C4-2B (cell line): ENCODE measurements at regions not wholly inside any gene's neighbourhood (a gene's known extent, or its start where the extent isn't known, plus 50 kb on each side); places are given as distances from the start of the nearest gene placed in this dataset.
"Not testable (repeated sequence)": the region's sequence is repeated elsewhere in the genome, so short reads cannot be mapped to it uniquely, and the experiment has no call there.

ENCODE experiments used
- H3K27ac ChIP-seq: fragments of 450-650 bp; 2 replicates; pipeline ENCODE4 v1.5.1; 2017
- CTCF ChIP-seq: fragments of 450-650 bp; conservative IDR thresholded peaks from 2 replicates; pipeline ENCODE4 v1.5.1; 2017; ENCODE audit warnings: mild to moderate bottlenecking
- ZFX ChIP-seq: fragments of 450-650 bp; IDR thresholded peaks from 2 replicates; pipeline ENCODE4 v1.6.1; 2017

DNA sequence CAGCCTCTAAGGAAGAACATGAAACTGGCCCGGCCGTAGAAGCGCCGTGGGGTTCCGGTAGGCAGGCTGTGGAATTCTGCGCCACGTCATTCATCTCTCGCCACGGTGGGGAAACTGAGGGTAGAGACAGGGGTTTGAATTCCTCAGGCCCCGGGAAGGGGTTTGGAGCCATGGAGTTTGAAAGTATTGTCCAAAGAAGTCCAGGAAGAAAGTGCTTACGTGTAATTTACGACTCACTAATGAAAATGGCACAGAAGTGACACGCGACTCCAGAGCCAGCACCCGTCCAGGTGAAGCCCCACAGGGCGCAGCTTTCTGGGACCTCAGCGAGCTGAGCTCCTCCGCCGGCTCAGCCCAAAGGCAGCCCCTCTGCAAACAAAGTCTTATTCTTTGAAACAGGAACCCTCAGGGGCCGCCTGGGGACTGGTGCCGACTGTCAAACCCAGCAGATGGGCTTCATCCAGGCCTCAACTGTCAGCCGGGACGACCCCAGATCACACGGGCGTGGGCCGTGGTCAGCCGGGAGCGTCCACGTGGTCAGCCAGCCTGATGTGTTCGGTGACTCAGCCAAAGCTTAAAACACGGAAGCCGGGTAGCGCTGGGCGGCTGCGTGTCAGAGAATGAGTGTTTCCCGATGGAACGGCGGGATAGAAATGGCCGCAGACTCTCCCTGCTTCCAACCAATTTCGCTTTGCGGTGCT lies 200.0 kb downstream of the LAT start:
- not testable (repeated sequence) for H3K27ac ChIP-seq

DNA sequence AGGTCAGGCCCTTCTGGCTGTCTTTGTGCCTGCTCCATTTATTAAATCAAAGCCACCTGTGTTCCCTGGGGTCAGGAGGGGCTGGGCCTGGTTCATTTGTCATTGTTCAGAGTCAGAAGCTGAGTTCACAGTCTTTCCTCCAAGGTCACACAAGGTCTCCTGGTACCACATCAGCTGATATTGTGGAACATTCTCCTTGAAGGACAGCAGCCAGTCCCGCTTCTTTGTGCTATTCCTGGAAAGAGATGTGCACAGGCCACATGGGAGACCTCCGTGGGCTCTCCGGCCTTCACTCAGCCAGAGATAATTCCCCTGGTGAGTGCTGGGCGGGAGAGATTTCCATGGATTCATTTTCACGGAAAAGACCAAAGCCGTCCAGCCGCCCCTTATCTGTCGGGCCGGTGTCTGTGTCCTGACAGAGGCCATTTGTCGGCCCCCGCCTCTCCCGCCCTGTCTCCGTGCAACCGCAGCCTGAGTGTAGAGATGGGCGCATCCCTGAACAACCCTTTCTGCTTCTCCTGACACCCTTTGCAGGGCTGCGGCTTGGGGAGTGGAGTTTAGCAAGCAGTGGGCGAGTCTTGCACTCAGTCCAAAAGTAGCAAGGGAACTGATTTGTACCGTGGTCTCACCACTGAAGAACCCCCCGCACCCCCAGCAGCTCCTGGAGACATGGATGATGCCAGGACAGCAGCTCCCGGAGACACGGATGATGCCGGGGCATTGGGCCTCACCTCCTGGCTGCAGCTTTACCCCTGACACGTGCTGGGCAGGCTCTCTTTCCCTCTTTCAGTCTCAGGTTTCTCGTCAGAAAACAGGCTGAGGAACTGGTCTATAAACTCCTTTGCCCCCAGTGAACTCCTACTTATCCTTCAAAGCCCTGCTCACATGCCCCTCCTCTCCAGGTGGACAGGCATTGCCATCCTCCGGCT lies 198.4 kb downstream of the LAT start:
- H3K27ac ChIP-seq: not testable (repeated sequence)

DNA sequence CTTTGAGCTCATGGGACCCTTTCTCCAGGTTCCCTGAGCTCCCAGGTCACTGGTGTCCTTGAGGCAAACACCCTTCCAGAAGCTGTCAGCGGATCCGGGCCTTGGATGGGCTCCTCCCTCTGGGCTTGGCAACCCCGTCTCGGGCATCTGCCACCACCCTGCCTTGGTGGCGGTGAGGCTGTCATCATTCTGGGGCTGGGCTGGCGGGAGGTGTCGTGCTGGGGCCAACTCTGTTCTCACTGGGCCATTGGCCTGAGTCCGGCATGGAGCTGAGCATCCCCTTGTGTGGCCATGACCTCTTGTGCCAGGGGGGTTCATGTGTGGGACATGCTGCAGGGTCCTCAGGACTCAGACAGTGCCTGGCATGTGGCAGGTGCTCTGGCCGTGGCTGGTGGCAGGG lies 197.6 kb downstream of the LAT start:
- TF ChIP-seq ZFX: no peak
- TF ChIP-seq CTCF: no peak
- H3K27ac ChIP-seq: no peak overlapping the region

DNA sequence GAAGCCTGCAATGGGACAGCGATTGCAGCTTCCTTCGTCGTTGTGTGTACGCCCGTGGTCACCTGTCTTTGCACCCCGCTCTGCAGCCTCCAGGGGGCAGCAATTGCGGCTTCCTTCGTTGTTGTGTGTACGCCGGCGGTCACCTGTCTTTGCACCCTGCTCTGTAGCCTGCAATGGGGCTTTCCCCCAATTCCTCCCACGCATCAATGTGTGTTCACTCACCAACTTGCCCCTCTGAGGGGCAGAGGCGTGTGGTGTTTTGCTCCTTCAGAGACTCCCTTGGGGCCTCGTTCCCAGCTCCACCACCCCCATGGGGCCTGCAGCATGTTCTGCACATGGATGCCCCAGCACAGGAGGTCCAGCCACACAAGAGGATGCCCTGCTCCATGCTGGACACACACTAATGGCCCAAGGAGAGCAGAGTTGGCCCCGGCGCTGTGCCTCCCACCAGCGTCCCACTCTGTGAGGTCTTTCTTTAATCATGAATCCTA lies 197.1 kb downstream of the LAT start:
- peak; percentile 79 for TF ChIP-seq CTCF
- not testable (repeated sequence) for H3K27ac ChIP-seq

DNA sequence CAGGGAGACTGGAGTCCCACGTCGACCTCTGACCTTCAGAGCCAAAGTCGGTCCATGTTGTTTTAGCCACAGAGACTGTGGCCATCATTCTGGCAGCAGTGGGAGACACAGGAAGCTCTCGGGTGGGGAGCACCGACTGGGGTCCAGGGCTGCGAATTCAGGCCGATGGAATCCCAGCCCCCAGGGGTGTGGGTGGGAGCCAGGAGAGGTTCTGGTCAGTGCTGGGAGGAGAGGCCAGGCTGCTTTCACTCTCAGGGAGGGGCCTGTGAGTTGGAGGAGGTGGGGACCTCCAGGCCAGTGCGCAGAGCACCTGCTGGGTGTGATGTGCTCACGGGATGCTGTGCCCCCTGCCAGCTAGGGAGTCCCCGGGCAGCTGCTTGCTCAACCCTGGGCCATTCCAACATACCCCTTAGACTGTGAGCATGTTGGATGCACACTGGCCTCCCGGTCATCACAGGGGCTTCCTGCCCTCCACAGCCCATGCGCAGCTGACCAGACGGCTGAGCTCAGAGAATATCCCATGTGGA lies 196.5 kb downstream of the LAT start:
- H3K27ac ChIP-seq: not testable (repeated sequence)

DNA sequence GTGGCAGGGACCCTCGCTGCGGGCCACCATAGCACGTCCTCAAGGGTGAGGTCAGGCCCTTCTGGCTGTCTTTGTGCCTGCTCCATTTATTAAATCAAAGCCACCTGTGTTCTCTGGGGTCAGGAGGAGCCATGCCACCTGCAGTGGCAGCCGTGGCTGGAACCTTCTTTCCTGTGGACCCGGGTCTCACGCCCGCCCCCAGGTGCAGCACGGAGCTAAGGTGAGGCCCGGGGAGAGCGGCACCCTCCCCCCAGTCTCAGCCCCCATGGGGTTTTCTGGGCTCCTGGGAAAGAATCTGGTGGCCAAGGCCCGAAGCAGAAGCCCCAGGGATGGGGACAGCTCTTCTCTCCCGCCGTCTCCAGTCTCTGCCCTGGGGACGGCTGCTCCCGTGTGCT lies 195.4 kb downstream of the LAT start:
- not testable (repeated sequence) for H3K27ac ChIP-seq

DNA sequence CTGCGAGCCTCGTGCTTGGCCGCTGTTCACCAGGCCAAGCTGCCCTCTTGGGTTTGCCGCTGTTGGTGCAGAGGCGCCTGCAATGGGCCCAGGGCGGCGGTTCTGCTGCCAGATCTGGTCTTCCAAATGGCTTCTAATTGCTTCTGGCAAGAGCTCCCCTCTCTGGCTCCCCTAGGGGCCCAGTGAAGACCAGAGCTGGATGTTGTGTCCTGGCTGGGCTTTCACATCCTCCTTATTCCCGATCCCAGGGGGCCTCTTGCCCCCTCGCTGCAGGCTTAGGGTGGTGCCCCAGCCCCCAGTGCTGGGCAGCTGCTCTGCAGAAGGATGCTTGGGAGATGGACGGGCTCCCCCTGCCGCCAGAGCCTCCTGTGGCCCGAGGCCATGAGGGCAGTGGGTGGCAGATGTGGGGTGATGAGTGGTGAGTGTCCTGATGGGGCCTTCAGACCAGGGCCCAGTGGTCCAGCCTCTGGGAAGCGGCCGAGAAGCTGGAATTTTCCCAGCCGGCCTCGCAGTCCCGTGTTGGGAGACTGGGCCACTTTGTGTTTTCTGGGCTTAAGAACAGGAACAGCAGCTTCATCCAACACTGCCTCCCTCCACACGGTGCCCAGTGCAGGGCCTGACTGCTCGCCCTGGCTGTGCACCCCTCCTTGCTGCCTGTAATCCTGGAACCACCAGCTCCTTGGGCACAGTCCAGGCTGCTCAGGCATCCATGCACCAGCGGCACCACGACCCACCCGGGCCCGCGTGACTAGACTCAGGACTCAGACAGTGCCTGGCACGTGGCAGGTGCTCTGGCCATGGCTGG lies 194.8 kb downstream of the LAT start:
- not testable (repeated sequence) for H3K27ac ChIP-seq

DNA sequence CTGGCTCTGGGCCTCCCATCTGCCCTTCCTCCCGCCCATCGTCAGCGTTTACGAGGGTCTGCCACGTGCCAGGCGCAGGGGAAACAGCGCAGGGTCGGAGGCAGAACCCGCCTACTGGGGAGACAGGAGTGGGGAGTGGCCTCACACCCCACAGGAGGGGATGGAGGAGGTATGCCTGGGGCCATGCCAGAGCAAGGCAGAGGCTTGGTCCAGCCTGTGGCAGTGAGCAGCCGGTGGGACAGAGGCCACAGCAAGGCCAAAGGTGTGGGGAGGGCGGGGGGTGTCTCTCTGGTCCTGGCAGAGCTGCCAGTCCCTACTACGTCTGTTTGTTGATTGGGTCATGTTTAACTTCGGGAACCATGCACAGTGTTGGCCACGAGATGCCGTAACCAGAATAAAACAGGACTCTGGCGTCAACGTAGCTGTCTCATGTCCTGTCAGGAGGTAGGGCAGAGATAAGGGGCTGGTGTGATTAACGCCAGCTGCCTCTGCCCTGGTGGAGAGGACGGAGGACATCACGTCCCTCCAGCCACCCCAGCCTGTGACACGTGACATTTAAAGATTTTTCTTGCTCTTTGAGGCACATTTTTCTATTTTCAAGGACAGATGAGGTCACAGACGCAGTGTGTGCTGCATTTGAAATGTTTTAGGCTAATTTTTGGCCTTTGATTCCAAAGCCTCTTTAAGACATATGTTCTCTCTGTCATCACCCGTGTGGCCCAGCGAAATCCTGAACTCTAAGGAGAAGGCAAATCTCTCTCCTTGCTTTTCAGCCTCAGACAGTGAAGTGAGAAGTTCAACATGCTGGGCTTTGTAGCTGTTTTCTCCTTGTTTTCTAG lies 193.3 kb downstream of the LAT start:
- not testable (repeated sequence) for H3K27ac ChIP-seq

DNA sequence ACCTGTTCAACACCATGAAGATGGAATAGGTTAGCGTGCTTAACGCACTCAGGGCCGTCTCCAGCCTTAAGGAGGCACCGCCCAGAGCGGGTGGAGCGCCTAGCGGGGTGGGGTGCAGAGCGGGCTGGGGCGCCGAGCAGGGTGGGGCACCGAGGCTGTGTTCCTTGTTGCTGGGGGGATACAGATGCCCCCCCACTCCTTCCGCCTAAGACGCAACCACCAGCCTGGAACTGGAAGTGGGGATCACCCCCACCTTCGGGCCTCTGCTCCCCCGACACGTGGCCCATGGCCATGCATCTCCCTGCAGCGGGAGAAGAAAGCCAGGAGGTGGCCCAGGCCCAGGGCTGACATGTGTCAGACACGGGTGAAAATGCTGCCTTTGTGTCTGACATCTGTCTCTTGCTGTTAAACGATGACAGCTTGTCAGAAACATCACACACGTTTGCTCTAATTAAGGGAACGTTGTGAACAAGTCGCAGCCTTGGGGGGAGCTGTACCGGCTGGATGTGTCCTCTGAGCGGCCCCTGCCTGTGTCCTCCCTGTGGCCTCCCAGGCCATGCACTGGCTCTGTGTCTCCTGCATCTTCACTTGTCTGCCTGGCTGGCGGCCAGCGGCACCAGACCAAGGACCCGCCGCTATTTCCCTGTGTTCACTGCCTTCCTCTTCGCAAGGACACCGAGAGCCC lies 192.5 kb downstream of the LAT start:
- H3K27ac ChIP-seq: not testable (repeated sequence)

DNA sequence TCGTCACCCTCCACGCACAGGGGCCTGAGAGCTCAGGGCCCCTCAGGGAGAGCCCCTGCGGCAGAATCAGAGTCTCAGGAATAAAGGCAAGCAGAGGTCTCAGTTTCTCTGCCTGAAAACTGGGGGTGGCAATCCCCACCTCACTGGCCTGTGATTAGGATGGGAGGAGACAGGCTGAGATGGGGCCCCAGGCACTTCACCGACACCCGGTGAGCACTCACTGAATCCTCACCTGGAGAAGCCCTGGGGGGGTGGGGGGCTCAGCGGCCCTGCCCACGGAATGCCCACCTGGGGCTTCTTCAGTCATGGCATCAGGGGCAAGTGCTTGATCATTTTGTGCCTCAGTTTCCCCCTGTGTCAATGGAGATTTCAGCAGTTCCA lies 192.0 kb downstream of the LAT start:
- not testable (repeated sequence) for H3K27ac ChIP-seq

DNA sequence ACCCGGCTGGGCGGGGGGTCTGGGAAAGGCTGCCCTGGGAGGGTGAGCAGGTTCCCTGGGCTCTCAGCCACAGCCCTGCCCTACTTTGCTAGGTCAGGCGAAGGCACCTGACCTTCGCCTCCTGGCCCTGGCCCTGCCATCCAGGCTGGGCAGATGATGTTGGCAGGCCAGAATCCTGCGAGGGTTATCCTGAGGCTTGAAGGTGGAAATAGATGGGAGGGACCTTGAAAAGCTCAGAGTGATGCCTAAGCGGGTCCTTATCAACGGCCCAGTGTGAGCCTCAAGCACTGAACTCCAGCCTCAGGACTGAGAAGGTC lies 191.3 kb downstream of the LAT start:
- not testable (repeated sequence) for H3K27ac ChIP-seq

GRCh38 chr16:29175411-29176153 lies 190.7 kb downstream of the LAT start:
- not testable (repeated sequence) for H3K27ac ChIP-seq

DNA sequence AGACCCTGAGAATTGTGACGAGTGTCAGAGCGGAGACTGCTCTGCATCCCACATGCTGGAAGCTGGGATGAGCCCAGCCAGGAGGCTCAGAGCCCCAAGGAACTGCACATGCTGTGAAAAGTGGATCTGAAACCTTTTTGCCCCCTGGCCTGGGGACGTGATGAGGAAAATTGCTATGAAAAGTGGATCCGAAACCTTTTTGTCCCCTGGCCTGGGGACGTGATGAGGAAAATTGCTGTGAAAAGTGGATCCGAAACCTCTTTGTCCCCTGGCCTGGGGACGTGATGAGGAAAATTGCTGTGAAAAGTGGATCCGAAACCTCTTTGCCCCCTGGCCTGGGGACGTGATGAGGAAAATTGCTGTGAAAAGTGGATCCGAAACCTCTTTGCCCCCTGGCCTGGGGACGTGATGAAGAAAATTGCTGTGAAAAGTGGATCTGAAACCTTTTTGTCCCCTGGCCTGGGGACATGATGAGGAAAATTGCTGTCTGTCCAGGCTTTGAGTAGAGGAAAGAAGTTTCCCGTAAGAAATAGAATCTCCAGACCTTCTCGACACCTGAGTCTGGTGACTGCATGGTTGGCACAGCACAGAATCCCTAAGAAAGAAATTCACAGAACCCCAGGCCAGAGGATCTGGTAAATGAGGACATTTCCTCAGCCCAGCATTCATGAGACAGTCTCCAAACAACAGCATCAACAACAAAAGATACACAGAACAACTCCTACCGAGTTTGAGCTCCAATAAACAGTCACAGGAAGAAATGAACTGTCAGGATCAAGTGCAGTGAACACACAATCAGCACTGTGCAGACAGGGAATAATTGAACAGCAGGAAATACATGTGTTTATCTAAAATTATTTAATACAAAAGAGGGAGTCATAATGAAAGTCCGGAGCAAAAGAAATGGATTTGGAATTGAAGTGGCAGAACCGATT lies 188.8 kb downstream of the LAT start:
- not testable (repeated sequence) for H3K27ac ChIP-seq

- not testable (repeated sequence) for H3K27ac ChIP-seq
Measured at GRCh38 chr16:29172098-29172724, 187.4 kb downstream of the LAT start.

GRCh38 chr16:29171296-29171695 lies 186.4 kb downstream of the LAT start:
- H3K27ac ChIP-seq: not testable (repeated sequence)
